WTC11 (cell line): ENCODE measurements at regions not wholly inside any gene's neighbourhood (a gene's known extent, or its start where the extent isn't known, plus 50 kb on each side); places are given as distances from the start of the nearest gene placed in this dataset.

ENCODE experiments used
- ATAC-seq: fragments of 200-7000 bp; cut with Tn5 transposase; 2 replicates; pipeline ENCODE4 v1.10.0; 2021; ENCODE audit warnings: mild to moderate bottlenecking, moderate library complexity
- CTCF ChIA-PET: fragments of 300-600 bp; sonication (Branson Sonifier 250); formaldehyde crosslinking; loops from one replicate; lab custom pipeline; 2021; ENCODE audit warnings: antibody characterized with exemption; lab: Charles Lee
- POLR2A ChIA-PET: fragments of 350-600 bp; sonication (Branson Sonifier 250); formaldehyde crosslinking; loops from one replicate; lab custom pipeline; 2021; ENCODE audit warnings: antibody characterized with exemption; lab: Charles Lee
- DNase-seq: peaks from one replicate; pipeline ENCODE4 v3.0.0; 2021; ENCODE audit warnings: low spot score
- H3K27ac Mint-ChIP-seq: 2 replicates; pipeline ENCODE4 v1.8.0; 2021; ENCODE audit warnings: mixed read lengths
- H3K27me3 Mint-ChIP-seq: 2 replicates; pipeline ENCODE4 v1.8.0; 2021; ENCODE audit warnings: low read depth, mild to moderate bottlenecking, moderate library complexity, mixed read lengths
- H3K36me3 Mint-ChIP-seq: 2 replicates; pipeline ENCODE4 v1.8.0; 2021; ENCODE audit warnings: mixed read lengths
- H3K4me1 Mint-ChIP-seq: 2 replicates; pipeline ENCODE4 v1.8.0; 2022; ENCODE audit warnings: mixed read lengths
- H3K4me3 Mint-ChIP-seq: 2 replicates; pipeline ENCODE4 v1.8.0; 2021; ENCODE audit warnings: mild to moderate bottlenecking, moderate library complexity, mixed read lengths
- H3K9me3 Mint-ChIP-seq: 2 replicates; pipeline ENCODE4 v1.8.0; 2021; ENCODE audit warnings: mixed read lengths
- FOXK1 ChIP-seq: sonication (generic); formaldehyde crosslinking; IDR thresholded peaks from 2 replicates; pipeline ENCODE4 v1.8.0; 2022; ENCODE audit warnings: mild to moderate bottlenecking, moderate library complexity, missing genetic modification reagents
- GABPB1 ChIP-seq: sonication (generic); formaldehyde crosslinking; IDR thresholded peaks from 2 replicates; pipeline ENCODE4 v1.8.1; 2023; ENCODE audit warnings: mild to moderate bottlenecking, missing genetic modification reagents
- GTF2I ChIP-seq: fragments of 250-450 bp; sonication (Bioruptor Pico); conservative IDR thresholded peaks from 2 replicates; pipeline ENCODE4 v1.4.0; 2021; ENCODE audit warnings: mild to moderate bottlenecking
- HMGA2 ChIP-seq: fragments of 250-450 bp; sonication (Bioruptor Pico); IDR thresholded peaks from 2 replicates; pipeline ENCODE4 v1.4.0; 2021; ENCODE audit warnings: mild to moderate bottlenecking, moderate library complexity
- MXD4 ChIP-seq: fragments of 250-450 bp; sonication (Bioruptor Pico); IDR thresholded peaks from 2 replicates; pipeline ENCODE4 v1.8.0; 2021; ENCODE audit warnings: mild to moderate bottlenecking, moderate library complexity, borderline replicate concordance
- MYBL2 ChIP-seq: sonication (generic); formaldehyde crosslinking; IDR thresholded peaks from 2 replicates; pipeline ENCODE4 v1.8.1; 2023; ENCODE audit warnings: mild to moderate bottlenecking, moderate library complexity, missing genetic modification reagents
- NFE2L1 ChIP-seq: sonication (generic); formaldehyde crosslinking; IDR thresholded peaks from 2 replicates; pipeline ENCODE4 v1.8.1; 2023; ENCODE audit warnings: missing genetic modification reagents
- NR1H2 ChIP-seq: sonication (generic); formaldehyde crosslinking; IDR thresholded peaks from 2 replicates; pipeline ENCODE4 v1.9.0; 2021; ENCODE audit warnings: mild to moderate bottlenecking, moderate library complexity, missing genetic modification reagents
- SP1 ChIP-seq: sonication (generic); formaldehyde crosslinking; conservative IDR thresholded peaks from 2 replicates; pipeline ENCODE4 v1.8.1; 2022; ENCODE audit warnings: missing genetic modification reagents
- USF1 ChIP-seq: sonication (generic); formaldehyde crosslinking; IDR thresholded peaks from 2 replicates; pipeline ENCODE4 v1.8.0; 2022; ENCODE audit warnings: mild to moderate bottlenecking, missing genetic modification reagents
- ZBTB21 ChIP-seq: sonication (generic); formaldehyde crosslinking; IDR thresholded peaks from 2 replicates; pipeline ENCODE4 v1.8.1; 2023; ENCODE audit warnings: mild to moderate bottlenecking, missing genetic modification reagents, borderline replicate concordance
- ZNF121 ChIP-seq: sonication (generic); formaldehyde crosslinking; IDR thresholded peaks from 2 replicates; pipeline ENCODE4 v1.8.0; 2023; ENCODE audit warnings: missing genetic modification reagents
- ZNF138 ChIP-seq: sonication (generic); formaldehyde crosslinking; conservative IDR thresholded peaks from 2 replicates; pipeline ENCODE4 v1.8.1; 2022; ENCODE audit warnings: mild to moderate bottlenecking, moderate library complexity, missing genetic modification reagents
- ZNF219 ChIP-seq: sonication (generic); formaldehyde crosslinking; IDR thresholded peaks from 2 replicates; pipeline ENCODE4 v1.8.0; 2023; ENCODE audit warnings: missing genetic modification reagents, mild to moderate bottlenecking, borderline replicate concordance
- ZNF317 ChIP-seq: sonication (generic); formaldehyde crosslinking; IDR thresholded peaks from 2 replicates; pipeline ENCODE4 v1.8.1; 2023; ENCODE audit warnings: low read depth, mild to moderate bottlenecking, moderate library complexity, missing genetic modification reagents, borderline replicate concordance
- TF ChIP-seq, protein P1 (sequence below): fragments of 250-450 bp; sonication (Bioruptor Pico); IDR thresholded peaks from 2 replicates; pipeline ENCODE4 v1.9.0; 2021; ENCODE audit warnings: mild to moderate bottlenecking
- TF ChIP-seq, protein P2 (sequence below): fragments of 200-600 bp; IDR thresholded peaks from 2 replicates; pipeline ENCODE4 v1.8.0; 2022; ENCODE audit warnings: antibody characterized with exemption
- TF ChIP-seq, protein P3 (sequence below): sonication (generic); formaldehyde crosslinking; IDR thresholded peaks from 2 replicates; pipeline ENCODE4 v1.8.0; 2023; ENCODE audit warnings: missing genetic modification reagents, mild to moderate bottlenecking, borderline replicate concordance
- TF ChIP-seq, protein P4 (sequence below): sonication (generic); formaldehyde crosslinking; IDR thresholded peaks from 2 replicates; pipeline ENCODE4 v1.8.1; 2022; ENCODE audit warnings: mild to moderate bottlenecking, missing genetic modification reagents, moderate library complexity, borderline replicate concordance
- TF ChIP-seq, protein P5 (sequence below): sonication (generic); formaldehyde crosslinking; conservative IDR thresholded peaks from 2 replicates; pipeline ENCODE4 v1.8.1; 2023; ENCODE audit warnings: mild to moderate bottlenecking, low read depth, missing genetic modification reagents, moderate library complexity

DNA sequence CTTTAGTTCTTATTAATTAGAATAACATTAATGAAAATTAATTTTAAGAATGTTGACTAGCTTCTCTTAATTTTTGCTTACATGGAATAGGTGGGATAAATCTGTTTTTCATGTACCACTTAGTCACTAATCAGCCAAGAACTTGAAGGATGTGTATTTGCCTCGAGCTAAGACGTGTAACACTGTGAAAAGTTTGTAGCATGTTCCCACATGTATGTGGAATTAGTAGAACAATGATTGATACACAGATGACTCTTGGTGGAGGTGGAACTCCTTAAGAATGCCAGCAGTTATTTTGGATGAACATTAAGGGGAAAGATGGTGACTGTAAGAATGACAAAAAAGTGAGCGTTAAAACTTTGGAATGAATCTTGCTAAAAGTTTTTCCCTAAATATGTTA lies 435.7 kb upstream of the MDGA2 start:
- no peak overlapping the region for H3K4me3 Mint-ChIP-seq
- ATAC-seq (no peak), DNase-seq (no peak)
- H3K9me3 Mint-ChIP-seq = peaks cover 12% of the 10 kb centered on the region
- no peaks in the 10 kb centered on the region for H3K4me1 Mint-ChIP-seq
- POLR2A ChIA-PET = no interaction called here
- H3K27me3 Mint-ChIP-seq = no peaks in the 10 kb centered on the region
- H3K27ac Mint-ChIP-seq = no peak overlapping the region
- TF ChIP-seq FOXK1 (CRISPR knock-in tag) (no peak), ZNF219 (CRISPR knock-in tag) (no peak), ZNF317 (CRISPR knock-in tag) (no peak), NR1H2 (CRISPR knock-in tag) (no peak), HMGA2 (CRISPR knock-in tag) (no peak), GTF2I (no peak), GABPB1 (no peak), MXD4 (CRISPR knock-in tag) (no peak), ZBTB21 (CRISPR knock-in tag) (no peak), ZNF138 (CRISPR knock-in tag) (no peak), ZNF121 (no peak), USF1 (CRISPR knock-in tag) (no peak)
- TF ChIP-seq, protein P1, sequence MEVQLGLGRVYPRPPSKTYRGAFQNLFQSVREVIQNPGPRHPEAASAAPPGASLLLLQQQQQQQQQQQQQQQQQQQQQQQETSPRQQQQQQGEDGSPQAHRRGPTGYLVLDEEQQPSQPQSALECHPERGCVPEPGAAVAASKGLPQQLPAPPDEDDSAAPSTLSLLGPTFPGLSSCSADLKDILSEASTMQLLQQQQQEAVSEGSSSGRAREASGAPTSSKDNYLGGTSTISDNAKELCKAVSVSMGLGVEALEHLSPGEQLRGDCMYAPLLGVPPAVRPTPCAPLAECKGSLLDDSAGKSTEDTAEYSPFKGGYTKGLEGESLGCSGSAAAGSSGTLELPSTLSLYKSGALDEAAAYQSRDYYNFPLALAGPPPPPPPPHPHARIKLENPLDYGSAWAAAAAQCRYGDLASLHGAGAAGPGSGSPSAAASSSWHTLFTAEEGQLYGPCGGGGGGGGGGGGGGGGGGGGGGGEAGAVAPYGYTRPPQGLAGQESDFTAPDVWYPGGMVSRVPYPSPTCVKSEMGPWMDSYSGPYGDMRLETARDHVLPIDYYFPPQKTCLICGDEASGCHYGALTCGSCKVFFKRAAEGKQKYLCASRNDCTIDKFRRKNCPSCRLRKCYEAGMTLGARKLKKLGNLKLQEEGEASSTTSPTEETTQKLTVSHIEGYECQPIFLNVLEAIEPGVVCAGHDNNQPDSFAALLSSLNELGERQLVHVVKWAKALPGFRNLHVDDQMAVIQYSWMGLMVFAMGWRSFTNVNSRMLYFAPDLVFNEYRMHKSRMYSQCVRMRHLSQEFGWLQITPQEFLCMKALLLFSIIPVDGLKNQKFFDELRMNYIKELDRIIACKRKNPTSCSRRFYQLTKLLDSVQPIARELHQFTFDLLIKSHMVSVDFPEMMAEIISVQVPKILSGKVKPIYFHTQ (CRISPR knock-in tag) = no peak
- TF ChIP-seq, protein P2, sequence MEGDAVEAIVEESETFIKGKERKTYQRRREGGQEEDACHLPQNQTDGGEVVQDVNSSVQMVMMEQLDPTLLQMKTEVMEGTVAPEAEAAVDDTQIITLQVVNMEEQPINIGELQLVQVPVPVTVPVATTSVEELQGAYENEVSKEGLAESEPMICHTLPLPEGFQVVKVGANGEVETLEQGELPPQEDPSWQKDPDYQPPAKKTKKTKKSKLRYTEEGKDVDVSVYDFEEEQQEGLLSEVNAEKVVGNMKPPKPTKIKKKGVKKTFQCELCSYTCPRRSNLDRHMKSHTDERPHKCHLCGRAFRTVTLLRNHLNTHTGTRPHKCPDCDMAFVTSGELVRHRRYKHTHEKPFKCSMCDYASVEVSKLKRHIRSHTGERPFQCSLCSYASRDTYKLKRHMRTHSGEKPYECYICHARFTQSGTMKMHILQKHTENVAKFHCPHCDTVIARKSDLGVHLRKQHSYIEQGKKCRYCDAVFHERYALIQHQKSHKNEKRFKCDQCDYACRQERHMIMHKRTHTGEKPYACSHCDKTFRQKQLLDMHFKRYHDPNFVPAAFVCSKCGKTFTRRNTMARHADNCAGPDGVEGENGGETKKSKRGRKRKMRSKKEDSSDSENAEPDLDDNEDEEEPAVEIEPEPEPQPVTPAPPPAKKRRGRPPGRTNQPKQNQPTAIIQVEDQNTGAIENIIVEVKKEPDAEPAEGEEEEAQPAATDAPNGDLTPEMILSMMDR = no peak
- TF ChIP-seq, protein P3, sequence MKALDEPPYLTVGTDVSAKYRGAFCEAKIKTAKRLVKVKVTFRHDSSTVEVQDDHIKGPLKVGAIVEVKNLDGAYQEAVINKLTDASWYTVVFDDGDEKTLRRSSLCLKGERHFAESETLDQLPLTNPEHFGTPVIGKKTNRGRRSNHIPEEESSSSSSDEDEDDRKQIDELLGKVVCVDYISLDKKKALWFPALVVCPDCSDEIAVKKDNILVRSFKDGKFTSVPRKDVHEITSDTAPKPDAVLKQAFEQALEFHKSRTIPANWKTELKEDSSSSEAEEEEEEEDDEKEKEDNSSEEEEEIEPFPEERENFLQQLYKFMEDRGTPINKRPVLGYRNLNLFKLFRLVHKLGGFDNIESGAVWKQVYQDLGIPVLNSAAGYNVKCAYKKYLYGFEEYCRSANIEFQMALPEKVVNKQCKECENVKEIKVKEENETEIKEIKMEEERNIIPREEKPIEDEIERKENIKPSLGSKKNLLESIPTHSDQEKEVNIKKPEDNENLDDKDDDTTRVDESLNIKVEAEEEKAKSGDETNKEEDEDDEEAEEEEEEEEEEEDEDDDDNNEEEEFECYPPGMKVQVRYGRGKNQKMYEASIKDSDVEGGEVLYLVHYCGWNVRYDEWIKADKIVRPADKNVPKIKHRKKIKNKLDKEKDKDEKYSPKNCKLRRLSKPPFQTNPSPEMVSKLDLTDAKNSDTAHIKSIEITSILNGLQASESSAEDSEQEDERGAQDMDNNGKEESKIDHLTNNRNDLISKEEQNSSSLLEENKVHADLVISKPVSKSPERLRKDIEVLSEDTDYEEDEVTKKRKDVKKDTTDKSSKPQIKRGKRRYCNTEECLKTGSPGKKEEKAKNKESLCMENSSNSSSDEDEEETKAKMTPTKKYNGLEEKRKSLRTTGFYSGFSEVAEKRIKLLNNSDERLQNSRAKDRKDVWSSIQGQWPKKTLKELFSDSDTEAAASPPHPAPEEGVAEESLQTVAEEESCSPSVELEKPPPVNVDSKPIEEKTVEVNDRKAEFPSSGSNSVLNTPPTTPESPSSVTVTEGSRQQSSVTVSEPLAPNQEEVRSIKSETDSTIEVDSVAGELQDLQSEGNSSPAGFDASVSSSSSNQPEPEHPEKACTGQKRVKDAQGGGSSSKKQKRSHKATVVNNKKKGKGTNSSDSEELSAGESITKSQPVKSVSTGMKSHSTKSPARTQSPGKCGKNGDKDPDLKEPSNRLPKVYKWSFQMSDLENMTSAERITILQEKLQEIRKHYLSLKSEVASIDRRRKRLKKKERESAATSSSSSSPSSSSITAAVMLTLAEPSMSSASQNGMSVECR (CRISPR knock-in tag) = no peak
- peaks cover 3% of the 10 kb centered on the region; the same call in 1 of the 2 replicates for H3K36me3 Mint-ChIP-seq
- CTCF ChIA-PET = no interaction called here

DNA sequence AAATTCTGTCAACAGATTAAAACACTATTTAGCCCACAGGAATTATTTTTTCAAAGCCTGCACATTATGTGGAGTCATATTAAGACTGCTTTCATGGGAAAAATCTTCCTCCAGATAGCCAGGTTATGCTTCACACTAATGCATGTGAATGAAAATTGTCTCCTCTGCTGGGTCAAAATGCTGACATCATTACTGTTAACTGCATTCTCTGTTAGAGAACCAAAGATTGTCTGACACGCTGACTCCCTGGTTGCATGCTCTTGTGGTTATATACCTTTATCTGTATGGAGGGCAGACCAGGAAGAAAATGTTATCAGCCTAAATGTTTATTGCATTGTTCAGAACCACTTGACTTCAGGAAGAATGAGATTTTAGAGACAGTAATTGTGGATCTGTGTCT lies 432.2 kb upstream of the MDGA2 start:
- Mint-ChIP-seq H3K4me3 (no peak overlapping the region), H3K9me3 (peaks cover 24% of the 10 kb centered on the region), H3K27ac (no peak overlapping the region), H3K27me3 (no peaks in the 10 kb centered on the region), H3K4me1 (no peaks in the 10 kb centered on the region), H3K36me3 (peaks cover 8% of the 10 kb centered on the region; the same call in 1 of the 2 replicates)
- no peak for DNase-seq
- ChIA-PET CTCF (no interaction called here), POLR2A (no interaction called here)
- no peak for ATAC-seq
- TF ChIP-seq SP1 (CRISPR knock-in tag) = no peak
- TF ChIP-seq, protein P4, sequence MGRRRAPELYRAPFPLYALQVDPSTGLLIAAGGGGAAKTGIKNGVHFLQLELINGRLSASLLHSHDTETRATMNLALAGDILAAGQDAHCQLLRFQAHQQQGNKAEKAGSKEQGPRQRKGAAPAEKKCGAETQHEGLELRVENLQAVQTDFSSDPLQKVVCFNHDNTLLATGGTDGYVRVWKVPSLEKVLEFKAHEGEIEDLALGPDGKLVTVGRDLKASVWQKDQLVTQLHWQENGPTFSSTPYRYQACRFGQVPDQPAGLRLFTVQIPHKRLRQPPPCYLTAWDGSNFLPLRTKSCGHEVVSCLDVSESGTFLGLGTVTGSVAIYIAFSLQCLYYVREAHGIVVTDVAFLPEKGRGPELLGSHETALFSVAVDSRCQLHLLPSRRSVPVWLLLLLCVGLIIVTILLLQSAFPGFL (CRISPR knock-in tag) = no peak
- TF ChIP-seq, protein P5, sequence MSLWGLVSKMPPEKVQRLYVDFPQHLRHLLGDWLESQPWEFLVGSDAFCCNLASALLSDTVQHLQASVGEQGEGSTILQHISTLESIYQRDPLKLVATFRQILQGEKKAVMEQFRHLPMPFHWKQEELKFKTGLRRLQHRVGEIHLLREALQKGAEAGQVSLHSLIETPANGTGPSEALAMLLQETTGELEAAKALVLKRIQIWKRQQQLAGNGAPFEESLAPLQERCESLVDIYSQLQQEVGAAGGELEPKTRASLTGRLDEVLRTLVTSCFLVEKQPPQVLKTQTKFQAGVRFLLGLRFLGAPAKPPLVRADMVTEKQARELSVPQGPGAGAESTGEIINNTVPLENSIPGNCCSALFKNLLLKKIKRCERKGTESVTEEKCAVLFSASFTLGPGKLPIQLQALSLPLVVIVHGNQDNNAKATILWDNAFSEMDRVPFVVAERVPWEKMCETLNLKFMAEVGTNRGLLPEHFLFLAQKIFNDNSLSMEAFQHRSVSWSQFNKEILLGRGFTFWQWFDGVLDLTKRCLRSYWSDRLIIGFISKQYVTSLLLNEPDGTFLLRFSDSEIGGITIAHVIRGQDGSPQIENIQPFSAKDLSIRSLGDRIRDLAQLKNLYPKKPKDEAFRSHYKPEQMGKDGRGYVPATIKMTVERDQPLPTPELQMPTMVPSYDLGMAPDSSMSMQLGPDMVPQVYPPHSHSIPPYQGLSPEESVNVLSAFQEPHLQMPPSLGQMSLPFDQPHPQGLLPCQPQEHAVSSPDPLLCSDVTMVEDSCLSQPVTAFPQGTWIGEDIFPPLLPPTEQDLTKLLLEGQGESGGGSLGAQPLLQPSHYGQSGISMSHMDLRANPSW = no peak
- no peak for TF ChIP-seq NFE2L1 (CRISPR knock-in tag)
- TF ChIP-seq MYBL2 (CRISPR knock-in tag) = no peak
